AG08396 (cell line): ENCODE measurements at regions not wholly inside any gene's neighbourhood (a gene's known extent, or its start where the extent isn't known, plus 50 kb on each side); places are given as distances from the start of the nearest gene placed in this dataset.
A peak's percentile ranks its signal among the peaks of the same experiment; 100 is the strongest.

Source experiments
- DNase-seq: peaks from one replicate; pipeline ENCODE4 v3.0.0; 2012; ENCODE audit warnings: low spot score, mixed read lengths

GRCh38 chr12:105745811-105746210 lies 392.9 kb downstream of the NUAK1 start:
- DNase-seq, result no peak

GRCh38 chr12:105748806-105749600 lies 389.8 kb downstream of the NUAK1 start:
- DNase-seq, result peak; percentile 26

- no peak for DNase-seq
Measured at GRCh38 chr12:105750096-105750495, 388.7 kb downstream of the NUAK1 start.

- DNase-seq, result no peak
Measured at GRCh38 chr12:105754313-105754712, 384.4 kb downstream of the NUAK1 start.

- no peak for DNase-seq
Measured at GRCh38 chr12:105756961-105757360, 381.8 kb downstream of the NUAK1 start.

- no peak for DNase-seq
Measured at GRCh38 chr12:105759149-105759548, 379.6 kb downstream of the NUAK1 start.

GRCh38 chr12:105761075-105761474 lies 377.7 kb downstream of the NUAK1 start:
- DNase-seq, result no peak

GRCh38 chr12:105764216-105764835 lies 374.4 kb downstream of the NUAK1 start:
- DNase-seq, result no peak

GRCh38 chr12:105765053-105766014 lies 373.4 kb downstream of the NUAK1 start:
- DNase-seq, result no peak

GRCh38 chr12:105766029-105766428 lies 372.7 kb downstream of the NUAK1 start:
- no peak for DNase-seq

- peak; percentile 7 for DNase-seq
Measured at GRCh38 chr12:105769486-105769885, 369.3 kb downstream of the NUAK1 start.

- DNase-seq, result no peak
Measured at GRCh38 chr12:105773471-105773870, 365.3 kb downstream of the NUAK1 start.

GRCh38 chr12:105774037-105774436 lies 364.7 kb downstream of the NUAK1 start:
- no peak for DNase-seq

GRCh38 chr12:105775343-105775742 lies 363.4 kb downstream of the NUAK1 start:
- peak; percentile 10 for DNase-seq

GRCh38 chr12:105783983-105784947 lies 354.5 kb downstream of the NUAK1 start:
- no peak for DNase-seq

GRCh38 chr12:105793421-105793820 lies 345.3 kb downstream of the NUAK1 start:
- DNase-seq, result no peak

GRCh38 chr12:105798256-105798845 lies 340.4 kb downstream of the NUAK1 start:
- no peak for DNase-seq

GRCh38 chr12:105799103-105799502 lies 339.7 kb downstream of the NUAK1 start:
- no peak for DNase-seq

- DNase-seq, result no peak
Measured at GRCh38 chr12:105801351-105801750, 337.4 kb downstream of the NUAK1 start.

GRCh38 chr12:105803292-105803691 lies 335.5 kb downstream of the NUAK1 start:
- no peak for DNase-seq
